ENCODE measurements at regions not wholly inside any gene's neighbourhood (a gene's known extent, or its start where the extent isn't known, plus 50 kb on each side); places are given as distances from the start of the nearest gene placed in this dataset.

GRCh38 chr21:35422011-35422410 is 372.9 kb upstream of the RUNX1 start:
- no peak for TF ChIP-seq CTCF (IDR thresholded peaks at IDR 0.05; ENCODE audit: low read depth, low read length)
- H3K4me3 ChIP-seq (ENCODE audit: low read depth, low read length) = no peak overlapping the region

- no peak for TF ChIP-seq CTCF (IDR thresholded peaks at IDR 0.05; ENCODE audit: low read depth, low read length)
- H3K4me3 ChIP-seq (ENCODE audit: low read depth, low read length) = no peak overlapping the region
These were observed 372.1 kb upstream of the RUNX1 start for GRCh38 chr21:35421221-35421620.

GRCh38 chr21:35420656-35421055 is 371.6 kb upstream of the RUNX1 start:
- TF ChIP-seq CTCF (IDR thresholded peaks at IDR 0.05; ENCODE audit: low read depth, low read length) = no peak
- H3K4me3 ChIP-seq (ENCODE audit: low read depth, low read length) = no peak overlapping the region

- H3K4me3 ChIP-seq (ENCODE audit: low read depth, low read length) = no peak overlapping the region
- TF ChIP-seq CTCF (IDR thresholded peaks at IDR 0.05; ENCODE audit: low read depth, low read length) = no peak
These were observed 368.7 kb upstream of the RUNX1 start for GRCh38 chr21:35417762-35418161.

GRCh38 chr21:35416866-35417489 is 367.9 kb upstream of the RUNX1 start:
- no peak for TF ChIP-seq CTCF (IDR thresholded peaks at IDR 0.05; ENCODE audit: low read depth, low read length)
- H3K4me3 ChIP-seq (ENCODE audit: low read depth, low read length) = no peak overlapping the region

GRCh38 chr21:35414507-35415139 is 365.5 kb upstream of the RUNX1 start:
- no peak for TF ChIP-seq CTCF (IDR thresholded peaks at IDR 0.05; ENCODE audit: low read depth, low read length)
- H3K4me3 ChIP-seq (ENCODE audit: low read depth, low read length) = no peak overlapping the region

GRCh38 chr21:35414056-35414455 is 365.0 kb upstream of the RUNX1 start:
- no peak overlapping the region for H3K4me3 ChIP-seq (ENCODE audit: low read depth, low read length)
- TF ChIP-seq CTCF (IDR thresholded peaks at IDR 0.05; ENCODE audit: low read depth, low read length) = no peak
